IgD-negative memory B cell (primary cell): ENCODE measurements at regions not wholly inside any gene's neighbourhood (a gene's known extent, or its start where the extent isn't known, plus 50 kb on each side); places are given as distances from the start of the nearest gene placed in this dataset.

Experiments
- H3K27ac Mint-ChIP-seq, 3 donors: one replicate each; pipeline ENCODE4 v1.8.0; 2020 to 2022; ENCODE audit warnings: mild to moderate bottlenecking in 3 of 3, mixed read lengths in 3 of 3, moderate library complexity in 1 of 3
- H3K27me3 Mint-ChIP-seq: one replicate; pipeline ENCODE4 v1.8.0; 2021; ENCODE audit warnings: mixed read lengths
- H3K36me3 Mint-ChIP-seq: one replicate; pipeline ENCODE4 v1.8.0; 2020; ENCODE audit warnings: mild to moderate bottlenecking, mixed read lengths
- H3K4me1 Mint-ChIP-seq, 3 donors: one replicate each; pipeline ENCODE4 v1.8.0; 2020 to 2022; ENCODE audit warnings: mixed read lengths in 3 of 3, mild to moderate bottlenecking in 1 of 3
- H3K4me3 Mint-ChIP-seq, 4 donors: one replicate each; pipeline ENCODE4 v1.8.0; 2020 to 2022; ENCODE audit warnings: mild to moderate bottlenecking in 4 of 4, mixed read lengths in 4 of 4, moderate library complexity in 3 of 4
- H3K9me3 Mint-ChIP-seq, 3 donors: one replicate each; pipeline ENCODE4 v1.8.0; 2020 to 2021; ENCODE audit warnings: mixed read lengths in 3 of 3, mild to moderate bottlenecking in 1 of 3

GRCh38 chr6:105954148-105954547, 132.0 kb upstream of the PRDM1 start:
- Mint-ChIP-seq H3K36me3 (no peaks in the 10 kb centered on the region), H3K27ac (peak overlapping the region in 1 of 3 donors; percentile 47), H3K4me3 (no peak overlapping the region), H3K27me3 (peaks cover 5% of the 10 kb centered on the region), H3K4me1 (no peaks in the 10 kb centered on the region), H3K9me3 (peaks cover 0 to 2% (median 0%) of the 10 kb centered on the region in 3 donors)

GRCh38 chr6:105952772-105953690, 133.1 kb upstream of the PRDM1 start:
- H3K4me3 Mint-ChIP-seq, result no peak overlapping the region
- peaks cover 5% of the 10 kb centered on the region for H3K27me3 Mint-ChIP-seq
- no peaks in the 10 kb centered on the region for H3K4me1 Mint-ChIP-seq
- H3K27ac Mint-ChIP-seq, result no peak overlapping the region
- H3K36me3 Mint-ChIP-seq, result no peaks in the 10 kb centered on the region
- H3K9me3 Mint-ChIP-seq, result peaks cover 0 to 2% (median 0%) of the 10 kb centered on the region in 3 donors

DNA sequence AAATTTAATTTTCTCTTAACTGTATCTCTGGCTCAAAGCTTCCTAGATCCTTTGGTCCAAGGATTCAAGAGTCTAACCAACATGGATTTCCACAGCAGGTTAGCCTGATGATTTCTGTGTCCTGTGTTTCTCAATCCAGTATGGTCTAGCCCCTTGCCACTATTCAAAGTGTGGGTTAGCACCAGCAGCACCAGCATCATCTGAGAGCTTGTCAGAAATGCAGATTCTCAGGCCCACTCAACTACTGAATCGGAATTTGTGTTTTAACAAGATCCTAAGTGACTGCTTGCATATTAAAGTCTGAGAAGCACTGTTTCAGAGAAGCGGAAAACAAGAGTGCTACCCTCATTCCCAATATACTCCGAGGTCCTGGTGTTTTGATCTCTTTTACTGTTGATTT, 133.8 kb upstream of the PRDM1 start:
- H3K4me1 Mint-ChIP-seq, result no peaks in the 10 kb centered on the region
- no peaks in the 10 kb centered on the region for H3K36me3 Mint-ChIP-seq
- peaks cover 5% of the 10 kb centered on the region for H3K27me3 Mint-ChIP-seq
- no peak overlapping the region for H3K27ac Mint-ChIP-seq
- H3K4me3 Mint-ChIP-seq, result no peak overlapping the region
- peaks cover 0 to 2% (median 0%) of the 10 kb centered on the region in 3 donors for H3K9me3 Mint-ChIP-seq

DNA sequence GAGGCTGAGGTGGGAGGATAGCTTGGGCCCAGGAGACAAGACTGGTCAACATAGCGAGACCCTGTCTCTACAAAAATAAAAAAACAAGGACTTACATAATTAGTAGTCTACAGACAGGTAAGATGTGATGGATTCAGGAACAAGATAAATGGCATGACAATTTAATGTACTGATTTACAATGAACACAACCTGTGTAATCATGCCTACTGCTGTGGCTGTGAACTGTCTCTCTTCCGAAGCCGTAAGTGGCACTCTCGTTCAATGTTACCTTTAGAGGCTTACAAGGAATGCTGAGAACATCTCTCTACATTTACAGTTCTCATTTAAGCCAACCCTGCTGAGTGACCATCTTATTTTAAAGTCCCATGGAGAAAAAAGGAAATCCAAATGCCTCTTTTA, 134.8 kb upstream of the PRDM1 start:
- Mint-ChIP-seq H3K4me1 (no peaks in the 10 kb centered on the region), H3K36me3 (no peaks in the 10 kb centered on the region), H3K27ac (no peak overlapping the region), H3K4me3 (no peak overlapping the region), H3K27me3 (peaks cover under 1% of the 10 kb centered on the region), H3K9me3 (peaks cover 0 to 2% (median 0%) of the 10 kb centered on the region in 3 donors)

- H3K27ac Mint-ChIP-seq, result no peak overlapping the region
- no peaks in the 10 kb centered on the region for H3K36me3 Mint-ChIP-seq
- no peaks in the 10 kb centered on the region for H3K4me1 Mint-ChIP-seq
- H3K4me3 Mint-ChIP-seq, result no peak overlapping the region
- peaks cover 0 to 2% (median 0%) of the 10 kb centered on the region in 3 donors for H3K9me3 Mint-ChIP-seq
- H3K27me3 Mint-ChIP-seq, result peaks cover 4% of the 10 kb centered on the region
Measured at GRCh38 chr6:105949869-105950268, 136.3 kb upstream of the PRDM1 start.

DNA sequence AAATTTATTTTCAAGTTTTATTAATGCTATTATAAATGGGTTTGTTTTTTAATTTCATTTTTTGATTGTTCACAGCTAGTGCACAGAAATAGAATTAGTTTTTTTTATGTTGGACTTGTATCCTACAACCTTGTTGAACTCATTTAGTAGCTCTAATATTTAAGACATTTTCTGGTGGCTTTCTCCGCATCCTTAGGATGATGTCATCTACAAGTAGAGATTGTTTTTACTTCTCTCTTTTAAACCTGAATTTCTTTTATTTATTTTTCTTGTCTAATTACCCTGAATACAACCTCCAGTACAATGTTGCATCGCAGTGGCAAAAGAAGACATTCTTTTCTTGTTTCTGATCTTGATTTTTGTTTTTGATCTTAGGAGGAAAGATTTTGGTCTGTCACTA, 142.6 kb upstream of the PRDM1 start:
- H3K4me1 Mint-ChIP-seq, result no peaks in the 10 kb centered on the region
- H3K27ac Mint-ChIP-seq, result no peak overlapping the region
- peaks cover 8% of the 10 kb centered on the region for H3K27me3 Mint-ChIP-seq
- no peaks in the 10 kb centered on the region for H3K9me3 Mint-ChIP-seq
- no peaks in the 10 kb centered on the region for H3K36me3 Mint-ChIP-seq
- no peak overlapping the region for H3K4me3 Mint-ChIP-seq

GRCh38 chr6:105941621-105942412, 144.3 kb upstream of the PRDM1 start:
- no peak overlapping the region for H3K4me3 Mint-ChIP-seq
- H3K27ac Mint-ChIP-seq, result no peak overlapping the region
- H3K4me1 Mint-ChIP-seq, result no peaks in the 10 kb centered on the region
- H3K36me3 Mint-ChIP-seq, result no peaks in the 10 kb centered on the region
- peaks cover 8% of the 10 kb centered on the region for H3K27me3 Mint-ChIP-seq
- no peaks in the 10 kb centered on the region for H3K9me3 Mint-ChIP-seq

- H3K36me3 Mint-ChIP-seq, result no peaks in the 10 kb centered on the region
- no peak overlapping the region for H3K4me3 Mint-ChIP-seq
- no peaks in the 10 kb centered on the region for H3K4me1 Mint-ChIP-seq
- H3K27me3 Mint-ChIP-seq, result peaks cover 4% of the 10 kb centered on the region
- no peak overlapping the region for H3K27ac Mint-ChIP-seq
- H3K9me3 Mint-ChIP-seq, result no peaks in the 10 kb centered on the region
Measured at GRCh38 chr6:105940990-105941389, 145.1 kb upstream of the PRDM1 start.

GRCh38 chr6:105936972-105937371, 149.2 kb upstream of the PRDM1 start:
- peaks cover 2% of the 10 kb centered on the region for H3K36me3 Mint-ChIP-seq
- H3K27me3 Mint-ChIP-seq, result peaks cover 2% of the 10 kb centered on the region
- no peak overlapping the region for H3K27ac Mint-ChIP-seq
- no peak overlapping the region for H3K4me3 Mint-ChIP-seq
- no peaks in the 10 kb centered on the region for H3K4me1 Mint-ChIP-seq
- peaks cover 0 to 3% (median 3%) of the 10 kb centered on the region in 3 donors for H3K9me3 Mint-ChIP-seq

- peaks cover 4% of the 10 kb centered on the region for H3K36me3 Mint-ChIP-seq
- peaks cover 4% of the 10 kb centered on the region for H3K27me3 Mint-ChIP-seq
- H3K4me1 Mint-ChIP-seq, result no peaks in the 10 kb centered on the region
- no peak overlapping the region for H3K27ac Mint-ChIP-seq
- H3K9me3 Mint-ChIP-seq, result peaks cover 0 to 3% (median 3%) of the 10 kb centered on the region in 3 donors
- H3K4me3 Mint-ChIP-seq, result no peak overlapping the region
Measured at GRCh38 chr6:105935416-105935815, 150.7 kb upstream of the PRDM1 start.

DNA sequence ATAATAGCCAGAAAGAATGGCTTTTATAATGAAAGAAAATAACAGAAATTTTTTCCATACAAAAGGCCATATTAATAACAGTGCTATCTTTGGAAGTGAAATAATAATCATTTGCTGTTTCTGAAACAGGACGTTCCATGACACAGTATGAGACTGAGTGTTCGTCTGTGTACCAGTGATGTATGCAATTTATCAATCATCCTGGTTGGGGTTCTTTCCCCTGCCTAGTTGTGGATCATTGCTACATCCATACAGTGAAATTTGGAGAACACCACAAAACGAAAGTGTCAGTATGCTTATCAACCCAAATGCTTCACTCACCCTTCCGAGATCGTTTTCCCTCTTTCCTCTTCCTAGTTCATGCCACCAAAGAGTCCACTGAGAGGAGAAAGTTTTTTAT, 151.4 kb upstream of the PRDM1 start:
- no peak overlapping the region for H3K4me3 Mint-ChIP-seq
- H3K27me3 Mint-ChIP-seq, result peaks cover 4% of the 10 kb centered on the region
- no peaks in the 10 kb centered on the region for H3K4me1 Mint-ChIP-seq
- peak overlapping the region in 1 of 3 donors; percentile 48 for H3K27ac Mint-ChIP-seq
- peaks cover 4% of the 10 kb centered on the region for H3K36me3 Mint-ChIP-seq
- H3K9me3 Mint-ChIP-seq, result peaks cover 0 to 3% (median 3%) of the 10 kb centered on the region in 3 donors

DNA sequence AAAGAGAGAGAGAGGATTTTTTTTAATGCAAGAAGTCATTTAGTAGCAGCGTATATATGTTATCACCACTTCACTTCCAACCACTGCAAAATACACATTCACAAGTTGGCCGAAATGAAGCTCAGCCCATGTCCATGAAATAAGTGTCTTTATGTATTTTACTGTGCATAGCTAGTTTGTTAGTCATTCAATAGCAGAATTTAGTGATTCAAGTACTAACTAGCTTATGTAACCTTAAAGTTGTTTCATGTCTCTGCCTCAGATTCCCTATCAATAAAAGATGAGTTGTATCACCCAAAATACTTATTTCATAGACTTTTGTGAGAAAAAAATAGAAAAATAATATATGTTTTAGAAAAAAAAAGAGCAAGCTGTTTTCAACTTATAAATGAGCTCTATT, 153.7 kb upstream of the PRDM1 start:
- peaks cover 4% of the 10 kb centered on the region for H3K27me3 Mint-ChIP-seq
- H3K9me3 Mint-ChIP-seq, result peaks cover 0 to 3% (median 3%) of the 10 kb centered on the region in 3 donors
- H3K4me3 Mint-ChIP-seq, result no peak overlapping the region
- H3K4me1 Mint-ChIP-seq, result no peaks in the 10 kb centered on the region
- H3K36me3 Mint-ChIP-seq, result peaks cover 4% of the 10 kb centered on the region
- no peak overlapping the region for H3K27ac Mint-ChIP-seq

- peaks cover 4% of the 10 kb centered on the region for H3K27me3 Mint-ChIP-seq
- H3K27ac Mint-ChIP-seq, result peak overlapping the region in 1 of 3 donors; percentile 41
- H3K4me1 Mint-ChIP-seq, result no peaks in the 10 kb centered on the region
- H3K4me3 Mint-ChIP-seq, result no peak overlapping the region
- H3K36me3 Mint-ChIP-seq, result peaks cover 4% of the 10 kb centered on the region
- H3K9me3 Mint-ChIP-seq, result peaks cover 0 to 3% (median 3%) of the 10 kb centered on the region in 3 donors
Measured at GRCh38 chr6:105929626-105930025, 156.5 kb upstream of the PRDM1 start.

DNA sequence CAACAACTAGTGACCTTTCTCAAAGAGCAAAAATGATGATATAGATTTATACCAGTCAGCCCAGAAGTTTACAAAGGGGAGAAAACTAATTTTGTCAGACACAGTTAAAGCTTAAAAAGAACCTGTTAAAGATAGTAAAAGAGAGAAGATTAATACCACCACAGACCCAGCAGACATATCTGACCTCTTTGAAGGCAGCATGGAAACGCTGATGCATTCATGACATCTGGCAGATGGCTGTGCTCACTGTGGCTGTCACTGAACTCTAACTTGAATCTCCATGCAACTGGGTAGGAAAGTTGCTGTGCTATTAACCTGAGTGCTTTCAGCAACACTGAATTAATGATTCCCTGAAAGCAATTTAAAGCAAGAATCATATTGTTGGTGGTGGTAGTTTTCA, 159.8 kb upstream of the PRDM1 start:
- Mint-ChIP-seq H3K27ac (no peak overlapping the region), H3K4me1 (no peaks in the 10 kb centered on the region), H3K36me3 (peaks cover 2% of the 10 kb centered on the region), H3K27me3 (peaks cover 6% of the 10 kb centered on the region), H3K9me3 (no peaks in the 10 kb centered on the region), H3K4me3 (no peak overlapping the region)

- H3K4me1 Mint-ChIP-seq, result no peaks in the 10 kb centered on the region
- no peaks in the 10 kb centered on the region for H3K9me3 Mint-ChIP-seq
Measured at GRCh38 chr6:105925706-105926105, 160.4 kb upstream of the PRDM1 start.

More at GRCh38 chr6:105925706-105926105, 160.4 kb upstream of the PRDM1 start:
- Mint-ChIP-seq H3K4me3 (no peak overlapping the region), H3K27me3 (peaks cover 4% of the 10 kb centered on the region), H3K36me3 (no peaks in the 10 kb centered on the region), H3K27ac (no peak overlapping the region)
